ENCODE measurements at regions not wholly inside any gene's neighbourhood (a gene's known extent, or its start where the extent isn't known, plus 50 kb on each side); places are given as distances from the start of the nearest gene placed in this dataset.

GRCh38 chr2:175734686-175735085 lies 267.4 kb downstream of the LNPK start:
- TF ChIP-seq CTCF (IDR thresholded peaks at IDR 0.05), result no peak
- no peak for TF ChIP-seq POLR2A (IDR thresholded peaks at IDR 0.05)
- TF ChIP-seq EP300 (IDR thresholded peaks at IDR 0.05), result no peak
- TF ChIP-seq POLR2AphosphoS5 (IDR thresholded peaks at IDR 0.05), result no peak
